ENCODE measurements at regions not wholly inside any gene's neighbourhood (a gene's known extent, or its start where the extent isn't known, plus 50 kb on each side); places are given as distances from the start of the nearest gene placed in this dataset.
A peak's percentile ranks its signal among the peaks of the same experiment; 100 is the strongest.
"Not testable (repeated sequence)": the region's sequence is repeated elsewhere in the genome, so short reads cannot be mapped to it uniquely, and the experiment has no call there.

GRCh38 chr12:5170844-5171243 is 127.2 kb downstream of the KCNA5 start:
- no peak for DNase-seq
- H3K4me3 Mint-ChIP-seq (ENCODE audit: unreplicated experiment), result no peak overlapping the region
- TF ChIP-seq CTCF (IDR thresholded peaks at IDR 0.05; ENCODE audit: partially characterized antibody, unreplicated experiment), result no peak
- peaks cover 2% of the 10 kb centered on the region for H3K9me3 Mint-ChIP-seq (ENCODE audit: unreplicated experiment)
- no peak overlapping the region for H3K27ac Mint-ChIP-seq (ENCODE audit: unreplicated experiment)
- no peaks in the 10 kb centered on the region for H3K36me3 Mint-ChIP-seq (ENCODE audit: unreplicated experiment)
- peaks cover 3% of the 10 kb centered on the region for H3K4me1 Mint-ChIP-seq (ENCODE audit: low read depth, unreplicated experiment)
- no peaks in the 10 kb centered on the region for H3K27me3 Mint-ChIP-seq (ENCODE audit: unreplicated experiment)

- TF ChIP-seq CTCF (IDR thresholded peaks at IDR 0.05; ENCODE audit: partially characterized antibody, unreplicated experiment), result peak; percentile 75
- Mint-ChIP-seq H3K9me3 (ENCODE audit: unreplicated experiment) (peaks cover 2% of the 10 kb centered on the region), H3K27ac (ENCODE audit: unreplicated experiment) (no peak overlapping the region), H3K36me3 (ENCODE audit: unreplicated experiment) (no peaks in the 10 kb centered on the region), H3K27me3 (ENCODE audit: unreplicated experiment) (no peaks in the 10 kb centered on the region), H3K4me1 (ENCODE audit: low read depth, unreplicated experiment) (peaks cover 3% of the 10 kb centered on the region), H3K4me3 (ENCODE audit: unreplicated experiment) (no peak overlapping the region)
- no peak for DNase-seq
Observed at GRCh38 chr12:5171701-5172100, 128.0 kb downstream of the KCNA5 start.

GRCh38 chr12:5172886-5173285 is 129.2 kb downstream of the KCNA5 start:
- peaks cover 2% of the 10 kb centered on the region for H3K9me3 Mint-ChIP-seq (ENCODE audit: unreplicated experiment)
- no peak for TF ChIP-seq CTCF (IDR thresholded peaks at IDR 0.05; ENCODE audit: partially characterized antibody, unreplicated experiment)
- no peak for DNase-seq
- no peak overlapping the region for H3K27ac Mint-ChIP-seq (ENCODE audit: unreplicated experiment)
- no peak overlapping the region for H3K4me3 Mint-ChIP-seq (ENCODE audit: unreplicated experiment)
- no peaks in the 10 kb centered on the region for H3K36me3 Mint-ChIP-seq (ENCODE audit: unreplicated experiment)
- H3K4me1 Mint-ChIP-seq (ENCODE audit: low read depth, unreplicated experiment), result peaks cover 3% of the 10 kb centered on the region
- no peaks in the 10 kb centered on the region for H3K27me3 Mint-ChIP-seq (ENCODE audit: unreplicated experiment)

- no peak for TF ChIP-seq CTCF (IDR thresholded peaks at IDR 0.05; ENCODE audit: partially characterized antibody, unreplicated experiment)
Observed at GRCh38 chr12:5173511-5174011, 129.9 kb downstream of the KCNA5 start.

GRCh38 chr12:5175415-5175814 is 131.7 kb downstream of the KCNA5 start:
- not testable (repeated sequence) for H3K27me3 Mint-ChIP-seq (ENCODE audit: unreplicated experiment); H3K36me3 Mint-ChIP-seq (ENCODE audit: unreplicated experiment); H3K4me1 Mint-ChIP-seq (ENCODE audit: low read depth, unreplicated experiment); DNase-seq; H3K9me3 Mint-ChIP-seq (ENCODE audit: unreplicated experiment); H3K27ac Mint-ChIP-seq (ENCODE audit: unreplicated experiment); H3K4me3 Mint-ChIP-seq (ENCODE audit: unreplicated experiment)

More at GRCh38 chr12:5173511-5174011, 129.9 kb downstream of the KCNA5 start:
- Mint-ChIP-seq H3K27me3 (ENCODE audit: unreplicated experiment) (no peaks in the 10 kb centered on the region), H3K9me3 (ENCODE audit: unreplicated experiment) (peaks cover 2% of the 10 kb centered on the region), H3K4me1 (ENCODE audit: low read depth, unreplicated experiment) (peaks cover 3% of the 10 kb centered on the region), H3K27ac (ENCODE audit: unreplicated experiment) (no peak overlapping the region), H3K4me3 (ENCODE audit: unreplicated experiment) (no peak overlapping the region), H3K36me3 (ENCODE audit: unreplicated experiment) (no peaks in the 10 kb centered on the region)
- no peak for DNase-seq

Measured in glutamatergic neuron (in vitro differentiated cells).